Right lobe of liver (tissue), 4 donors: ENCODE measurements at regions not wholly inside any gene's neighbourhood (a gene's known extent, or its start where the extent isn't known, plus 50 kb on each side); places are given as distances from the start of the nearest gene placed in this dataset.

Source experiments
- POLR2A ChIP-seq: fragments of 450-650 bp; IDR thresholded peaks from one replicate; pipeline ENCODE4 v1.6.1; 2017; ENCODE audit warnings: antibody characterized with exemption, mild to moderate bottlenecking
- TF ChIP-seq, protein P1 (sequence below), 4 donors: fragments of 200-600 bp in 3 of 4; fragments of 450-650 bp in 1 of 4; IDR thresholded peaks; one replicate each; pipeline versions ENCODE4 v1.5.1 to v1.8.0; 2016 to 2022; ENCODE audit warnings: antibody characterized with exemption in 4 of 4, mild to moderate bottlenecking in 2 of 4
- donor health status: DM: no; HTN: no; CAD: no.
- donor health status: DM: no; HTN: no; CAD: no.
- donor health status: DM: no; HTN: yes; CAD: no.

DNA sequence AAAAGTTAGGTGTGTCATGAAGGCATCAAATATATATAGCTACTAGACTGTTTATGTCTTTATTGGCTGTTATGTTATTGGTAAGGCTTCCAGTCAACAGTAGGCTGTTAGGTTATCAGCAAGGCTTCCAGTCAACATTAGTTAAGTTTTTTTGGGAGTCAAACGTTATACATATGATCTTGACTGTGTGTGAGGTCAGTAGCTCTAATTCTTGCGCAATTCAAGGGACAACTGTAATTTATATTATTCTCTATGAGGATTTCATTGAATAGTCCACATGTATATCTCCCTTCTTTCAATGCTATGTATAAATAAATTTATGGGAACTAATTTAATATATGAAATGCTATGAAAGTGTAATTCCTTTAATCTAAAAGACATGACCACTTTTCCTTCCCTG, 757.5 kb upstream of the TMEFF2 start:
- TF ChIP-seq POLR2A = no peak
- TF ChIP-seq, protein P1, sequence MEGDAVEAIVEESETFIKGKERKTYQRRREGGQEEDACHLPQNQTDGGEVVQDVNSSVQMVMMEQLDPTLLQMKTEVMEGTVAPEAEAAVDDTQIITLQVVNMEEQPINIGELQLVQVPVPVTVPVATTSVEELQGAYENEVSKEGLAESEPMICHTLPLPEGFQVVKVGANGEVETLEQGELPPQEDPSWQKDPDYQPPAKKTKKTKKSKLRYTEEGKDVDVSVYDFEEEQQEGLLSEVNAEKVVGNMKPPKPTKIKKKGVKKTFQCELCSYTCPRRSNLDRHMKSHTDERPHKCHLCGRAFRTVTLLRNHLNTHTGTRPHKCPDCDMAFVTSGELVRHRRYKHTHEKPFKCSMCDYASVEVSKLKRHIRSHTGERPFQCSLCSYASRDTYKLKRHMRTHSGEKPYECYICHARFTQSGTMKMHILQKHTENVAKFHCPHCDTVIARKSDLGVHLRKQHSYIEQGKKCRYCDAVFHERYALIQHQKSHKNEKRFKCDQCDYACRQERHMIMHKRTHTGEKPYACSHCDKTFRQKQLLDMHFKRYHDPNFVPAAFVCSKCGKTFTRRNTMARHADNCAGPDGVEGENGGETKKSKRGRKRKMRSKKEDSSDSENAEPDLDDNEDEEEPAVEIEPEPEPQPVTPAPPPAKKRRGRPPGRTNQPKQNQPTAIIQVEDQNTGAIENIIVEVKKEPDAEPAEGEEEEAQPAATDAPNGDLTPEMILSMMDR (IDR thresholded peaks at IDR 0.05) = no peak
